GM21529 (cell line): ENCODE measurements at regions not wholly inside any gene's neighbourhood (a gene's known extent, or its start where the extent isn't known, plus 50 kb on each side); places are given as distances from the start of the nearest gene placed in this dataset.

Source experiments
- ATAC-seq: cut with Tn5 transposase; IDR thresholded peaks from one replicate; pipeline ENCODE4 v1.9.1; 2021; ENCODE audit not compliant: unreplicated experiment

DNA sequence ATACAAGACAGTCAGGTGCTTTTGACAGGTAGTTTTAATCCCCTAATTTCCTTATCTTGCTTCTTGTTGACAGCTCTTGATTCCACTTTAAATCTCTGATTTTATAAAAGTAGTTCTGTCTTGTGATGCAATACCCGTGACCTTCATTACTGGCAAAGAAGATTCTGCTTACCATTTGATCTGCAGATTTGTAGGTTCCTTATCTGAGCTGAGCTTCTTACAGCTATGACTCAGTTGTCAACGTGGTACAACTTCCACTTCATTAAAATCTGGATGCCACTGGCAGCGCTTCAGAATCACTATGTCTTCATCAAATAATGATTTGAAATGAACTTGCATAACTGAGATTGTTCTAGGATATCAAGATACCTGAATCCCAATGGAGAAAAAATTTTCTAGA is 543.6 kb upstream of the B3GALT2 start:
- ATAC-seq = no peak

DNA sequence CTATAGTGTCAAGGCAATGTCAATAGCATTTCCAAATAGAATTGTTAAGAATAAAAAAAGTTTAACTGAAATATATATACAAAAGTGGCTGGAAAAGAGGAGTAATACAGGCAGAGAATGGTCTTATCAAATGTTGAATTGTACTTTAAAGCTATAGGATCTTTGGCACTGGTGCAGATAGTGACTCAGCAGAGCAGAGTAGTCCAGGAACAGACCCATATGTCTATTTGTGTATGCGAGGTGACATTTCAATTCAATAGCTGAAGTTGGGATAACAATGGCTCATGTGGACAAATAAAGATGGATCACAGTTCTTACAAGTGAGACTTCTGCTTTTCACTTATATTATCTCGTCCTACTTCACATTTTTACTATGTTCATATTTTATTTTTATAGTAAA is 543.0 kb upstream of the B3GALT2 start:
- no peak for ATAC-seq

DNA sequence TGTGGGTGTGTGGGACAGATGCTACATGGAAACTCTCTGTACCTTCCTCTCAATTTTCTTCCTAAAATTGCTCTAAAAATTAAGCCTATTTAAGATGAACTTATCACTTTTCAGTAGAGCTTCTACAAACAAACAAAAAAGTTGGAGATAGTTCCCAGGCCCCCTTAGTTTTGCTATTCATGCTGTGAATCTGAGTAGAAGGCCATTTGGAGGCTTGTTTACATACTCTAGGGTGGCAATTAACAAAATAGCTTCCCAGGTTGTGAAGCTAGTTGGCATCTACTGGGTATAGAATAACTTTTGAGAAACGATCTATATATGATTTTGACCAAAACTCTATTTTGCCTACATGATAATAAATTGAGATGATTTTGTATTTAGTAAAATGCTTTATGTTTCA is 541.4 kb upstream of the B3GALT2 start:
- ATAC-seq = no peak

GRCh38 chr1:193726722-193727121 is 540.3 kb upstream of the B3GALT2 start:
- ATAC-seq = no peak

DNA sequence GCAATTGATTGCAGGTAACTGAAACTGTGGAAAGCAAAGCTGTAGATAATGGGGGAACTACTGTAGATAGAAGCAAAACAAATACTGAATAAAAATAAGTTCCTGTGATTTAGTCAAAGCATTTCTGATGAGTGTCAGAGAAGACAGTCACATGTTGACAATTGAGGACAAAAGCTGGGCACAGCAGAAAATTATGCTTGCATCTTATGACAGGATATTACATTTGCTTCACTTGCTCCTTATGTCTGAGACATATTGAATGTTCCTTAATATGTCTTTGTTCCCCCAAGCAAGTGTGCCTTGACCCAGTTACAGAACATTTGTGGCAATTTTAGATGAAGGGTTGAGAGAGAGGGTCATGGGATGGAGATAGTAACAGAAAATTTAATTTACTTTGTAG is 526.0 kb upstream of the B3GALT2 start:
- ATAC-seq = no peak

- no peak for ATAC-seq
Measured at GRCh38 chr1:193709607-193710006, 523.2 kb upstream of the B3GALT2 start.

GRCh38 chr1:193707271-193708021 is 521.0 kb upstream of the B3GALT2 start:
- ATAC-seq = no peak

GRCh38 chr1:193706766-193707165 is 520.4 kb upstream of the B3GALT2 start:
- ATAC-seq = no peak

DNA sequence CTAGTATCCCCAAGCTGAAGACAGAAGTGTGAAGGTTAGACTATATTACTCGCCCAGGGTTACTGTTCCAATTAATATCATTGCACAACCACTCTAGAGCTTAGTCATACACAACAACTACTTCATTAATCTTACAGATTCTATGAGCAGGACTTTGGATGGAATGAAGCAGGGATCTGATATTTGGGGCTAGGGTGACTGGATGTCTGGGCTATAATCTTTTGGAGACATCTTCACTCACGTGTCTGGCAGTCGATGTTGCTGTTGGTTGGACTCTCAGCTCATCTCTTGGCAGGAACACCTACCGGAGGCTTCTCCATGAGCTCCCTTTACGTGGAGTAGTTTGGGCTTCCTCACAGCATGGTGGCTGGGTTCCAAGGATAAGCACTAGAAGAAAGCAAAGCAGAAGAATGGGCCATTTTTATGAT is 519.2 kb upstream of the B3GALT2 start:
- ATAC-seq = no peak

DNA sequence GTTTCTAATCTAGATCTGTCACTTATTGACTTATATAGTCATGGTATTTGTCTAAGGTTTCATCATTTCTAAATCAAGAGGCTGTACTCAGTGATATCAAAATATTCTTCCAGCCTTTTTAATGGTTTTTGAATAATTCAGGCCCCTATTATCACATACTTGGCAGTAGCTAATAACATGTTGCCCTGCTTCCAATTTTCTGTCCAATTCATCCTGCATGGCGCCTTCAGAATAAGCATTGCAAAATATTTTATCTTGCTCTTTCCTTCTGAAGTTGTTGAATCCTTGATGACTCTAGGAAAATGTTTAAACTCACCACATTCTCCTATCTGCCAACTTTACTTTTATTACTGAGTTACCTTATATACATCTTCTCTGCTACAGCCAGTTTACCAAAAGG is 517.2 kb upstream of the B3GALT2 start:
- no peak for ATAC-seq

DNA sequence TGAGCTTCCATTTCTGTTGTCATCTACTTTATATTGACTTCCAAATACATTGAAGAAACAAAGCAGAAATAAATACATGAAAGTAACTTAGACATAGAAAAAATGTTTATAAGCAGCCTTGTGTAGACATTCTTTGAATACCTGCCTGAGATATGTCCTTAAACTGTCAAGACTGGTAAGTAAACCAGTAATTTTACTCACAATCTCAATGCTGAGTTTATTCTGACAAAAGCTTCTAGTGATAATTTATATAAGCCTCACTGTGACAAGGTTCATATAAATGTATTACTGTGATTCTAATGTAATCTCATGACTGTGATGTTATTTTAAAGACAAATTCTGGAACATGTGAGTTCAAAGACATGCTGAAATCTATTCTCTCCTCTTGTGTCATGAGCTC is 516.7 kb upstream of the B3GALT2 start:
- no peak for ATAC-seq

DNA sequence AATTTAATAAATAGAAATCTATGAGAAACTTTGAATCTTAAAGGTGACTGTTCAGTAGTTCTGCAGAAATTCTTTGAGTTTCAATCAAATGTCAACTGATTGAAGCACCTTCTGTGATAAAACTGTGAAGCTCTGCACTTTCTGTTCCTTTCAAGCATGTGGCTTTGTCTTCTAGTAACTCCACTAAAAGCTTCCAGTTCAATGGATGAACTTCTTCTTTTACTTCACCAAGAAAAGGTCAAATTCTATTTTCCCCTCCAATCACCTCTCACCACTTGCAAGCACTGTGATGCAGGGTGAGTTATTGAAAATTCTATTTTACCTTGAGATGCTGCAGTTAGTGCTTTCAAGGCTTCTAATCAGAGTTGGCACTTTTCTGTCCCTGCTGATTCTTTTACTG is 515.3 kb upstream of the B3GALT2 start:
- no peak for ATAC-seq

- ATAC-seq = no peak
Measured at GRCh38 chr1:193700710-193701355, 514.4 kb upstream of the B3GALT2 start.

- ATAC-seq = no peak
Measured at GRCh38 chr1:193699261-193699660, 512.8 kb upstream of the B3GALT2 start.

DNA sequence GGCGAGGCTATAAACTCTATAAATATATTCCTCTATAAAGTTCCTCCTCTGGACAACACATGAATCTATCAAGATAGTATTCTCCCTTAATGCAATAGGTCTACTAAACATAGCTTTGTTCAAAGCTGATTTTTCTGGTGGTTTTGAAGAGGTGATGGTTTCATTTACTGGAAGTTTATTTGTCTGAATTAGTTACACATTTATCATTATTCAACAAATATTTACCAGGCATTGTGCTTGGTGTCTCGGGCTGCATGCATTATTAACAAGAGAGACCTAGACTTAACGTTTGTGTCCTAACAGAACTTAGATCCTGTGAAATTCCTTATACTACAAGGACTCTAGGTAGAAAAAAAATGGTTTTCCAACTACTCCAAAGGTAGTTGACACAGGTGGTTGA is 511.4 kb upstream of the B3GALT2 start:
- no peak for ATAC-seq

DNA sequence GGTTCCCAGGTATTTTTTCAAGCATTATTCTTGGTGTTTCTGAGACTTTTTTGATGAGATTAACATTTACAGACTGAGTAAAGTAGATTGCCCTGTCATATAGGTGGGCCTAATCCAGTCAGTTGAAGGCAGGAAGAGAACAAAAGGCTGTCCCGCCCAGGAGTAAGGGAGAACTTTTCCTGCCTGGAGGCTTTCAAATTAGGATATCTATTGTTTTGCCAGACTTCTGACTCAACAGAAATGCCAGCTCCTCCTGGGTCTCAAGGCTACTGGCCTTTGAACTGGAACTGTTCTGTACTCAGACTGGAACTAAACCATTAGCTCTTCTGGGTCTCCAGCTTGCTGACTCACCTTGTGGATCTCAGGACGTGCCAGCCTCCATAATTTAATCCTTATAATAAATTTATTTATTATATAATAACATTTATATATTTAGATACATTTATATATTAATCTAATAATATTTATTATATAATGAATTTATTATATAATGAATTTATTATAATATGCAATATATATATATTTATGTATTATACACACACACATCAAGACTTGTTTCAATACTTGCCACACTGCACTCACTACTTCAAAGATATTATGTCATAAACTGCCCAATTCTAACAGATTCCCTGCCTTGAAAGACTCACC is 510.8 kb upstream of the B3GALT2 start:
- ATAC-seq = no peak

GRCh38 chr1:193694741-193695140 is 508.3 kb upstream of the B3GALT2 start:
- ATAC-seq = no peak

DNA sequence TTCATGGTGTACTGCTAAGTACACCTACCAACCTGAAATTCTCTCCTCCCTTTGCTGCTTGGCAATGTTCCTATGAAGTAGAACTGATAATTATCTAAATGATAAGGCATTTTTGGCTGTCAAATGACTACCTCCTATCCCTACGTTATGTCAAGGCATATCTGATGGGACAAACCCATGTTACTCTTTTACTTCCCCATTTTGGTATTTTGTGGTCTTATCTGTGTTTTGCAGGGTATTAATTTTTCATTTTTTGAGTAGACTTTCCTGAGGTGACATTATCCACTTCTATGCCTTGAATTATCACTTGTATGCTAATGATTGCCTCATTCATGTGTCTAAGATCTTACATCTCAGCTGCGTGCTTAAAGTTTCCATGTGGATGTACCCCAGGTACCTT is 499.6 kb upstream of the B3GALT2 start:
- no peak for ATAC-seq

GRCh38 chr1:193681422-193681821 is 495.0 kb upstream of the B3GALT2 start:
- ATAC-seq = no peak

DNA sequence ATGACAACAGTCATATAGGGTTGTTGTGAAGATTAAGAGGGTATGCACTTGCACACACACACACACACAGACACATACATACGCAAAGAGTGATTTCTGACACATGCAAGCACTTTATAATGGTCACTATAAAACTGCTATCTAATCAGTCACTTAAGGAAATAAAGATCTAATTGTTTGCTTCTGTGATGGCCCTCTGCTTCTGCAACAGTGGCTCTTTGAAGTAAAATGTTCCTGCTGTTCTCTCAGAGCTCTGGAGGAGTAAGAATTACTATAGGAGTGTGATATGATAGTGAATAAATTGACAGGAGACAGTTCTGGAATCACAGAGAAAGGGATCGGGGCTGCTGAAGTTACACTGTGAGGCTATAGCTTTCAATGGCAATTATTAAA is 494.5 kb upstream of the B3GALT2 start:
- ATAC-seq = no peak

GRCh38 chr1:193680247-193680923 is 494.0 kb upstream of the B3GALT2 start:
- ATAC-seq = no peak

DNA sequence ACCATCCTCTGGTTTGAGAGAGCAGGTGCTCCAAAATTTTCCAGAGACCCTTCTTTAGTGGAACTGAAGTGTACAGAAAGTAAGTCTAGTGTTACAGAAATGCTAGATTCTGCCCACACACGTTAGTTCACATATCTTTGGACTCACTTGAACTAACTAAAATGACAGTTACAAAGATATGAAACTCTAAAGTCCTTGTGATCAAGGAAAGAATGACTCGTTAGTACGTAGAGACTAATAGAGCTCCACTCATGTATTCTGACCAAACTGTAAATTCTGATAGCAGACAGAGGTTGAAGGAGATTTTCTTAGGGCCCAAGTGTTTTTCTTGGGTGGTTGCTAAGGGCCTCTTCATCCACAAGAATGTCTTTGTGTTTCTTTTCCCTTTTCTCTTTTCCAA is 491.5 kb upstream of the B3GALT2 start:
- no peak for ATAC-seq
